Sciatic nerve (tissue), 2 donors: ENCODE measurements at regions not wholly inside any gene's neighbourhood (a gene's known extent, or its start where the extent isn't known, plus 50 kb on each side); places are given as distances from the start of the nearest gene placed in this dataset.
"Not testable (repeated sequence)": the region's sequence is repeated elsewhere in the genome, so short reads cannot be mapped to it uniquely, and the experiment has no call there.

Source experiments
- ATAC-seq: fragments of 200-7000 bp; cut with Tn5 transposase; one replicate; pipeline ENCODE4 v1.9.1; 2020; ENCODE audit warnings: mild to moderate bottlenecking, moderate library complexity
- DNase-seq: peaks from one replicate; pipeline ENCODE4 v3.0.0-alpha.2; 2020; ENCODE audit warnings: low spot score
- intact Hi-C: fragments of 100-400 bp; cut with DNase I; formaldehyde crosslinking; loops from one replicate; pipeline ENCODE4 v1.14.2; 2022
- donor health status: DM: no; HTN: no; CAD: no.
- donor health status: DM: no; HTN: no; CAD: no.

- intact Hi-C loops = no loop called here
- DNase-seq (no peak), ATAC-seq (no peak)
Observed at GRCh38 chrX:7552760-7553159, 290.2 kb upstream of the VCX start.

DNA sequence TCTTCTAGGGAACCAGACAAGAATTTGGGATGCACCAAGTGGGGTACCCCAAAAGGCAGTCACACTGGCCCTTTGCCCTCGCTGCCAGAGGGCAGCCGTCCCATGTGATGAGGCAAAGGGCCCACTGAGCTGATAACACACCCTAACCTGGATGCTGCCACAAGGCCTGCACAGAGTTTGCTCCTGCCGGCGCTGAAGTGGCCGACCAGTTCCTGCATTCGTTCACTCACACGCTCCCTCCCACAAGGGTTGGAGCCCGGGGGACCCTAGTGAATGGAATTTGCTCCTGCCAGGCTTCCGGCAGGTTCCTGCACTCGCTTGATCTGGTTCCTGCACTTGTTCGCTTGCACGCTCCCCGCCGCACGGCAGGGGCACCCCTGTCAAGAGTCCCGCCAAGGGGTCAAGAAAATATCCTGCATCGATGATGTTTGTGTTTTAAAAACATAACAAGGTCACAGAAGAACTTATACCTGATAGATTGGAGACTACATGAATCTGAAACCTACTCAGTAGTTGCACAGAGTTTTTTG, 296.4 kb upstream of the VCX start:
- ATAC-seq (no peak), DNase-seq (no peak)
- intact Hi-C loops = no loop called here

DNA sequence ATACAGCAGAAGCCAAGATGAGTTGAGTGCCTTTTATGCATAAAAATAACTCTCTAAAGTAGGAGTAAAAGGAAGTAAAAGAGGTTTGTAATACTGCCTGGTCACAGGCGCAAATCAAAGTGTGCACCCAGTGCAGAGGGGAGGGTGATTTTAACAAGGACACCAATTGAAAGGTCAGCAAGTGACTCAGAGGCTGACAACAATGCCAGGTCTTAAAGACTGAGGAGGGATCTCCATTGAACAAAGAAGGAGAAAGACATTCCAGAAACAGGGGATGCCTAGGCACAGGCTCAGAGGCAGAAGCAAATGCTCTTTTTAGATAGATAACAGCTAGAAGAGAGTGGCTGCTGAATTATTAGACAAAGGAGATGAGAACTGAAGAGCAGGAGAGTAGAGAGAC, 297.4 kb upstream of the VCX start:
- intact Hi-C loops = no loop called here
- no peak for DNase-seq
- ATAC-seq = no peak

- ATAC-seq = no peak
- no peak for DNase-seq
- intact Hi-C loops = no loop called here
Observed at GRCh38 chrX:7542587-7543380, 300.2 kb upstream of the VCX start.

DNA sequence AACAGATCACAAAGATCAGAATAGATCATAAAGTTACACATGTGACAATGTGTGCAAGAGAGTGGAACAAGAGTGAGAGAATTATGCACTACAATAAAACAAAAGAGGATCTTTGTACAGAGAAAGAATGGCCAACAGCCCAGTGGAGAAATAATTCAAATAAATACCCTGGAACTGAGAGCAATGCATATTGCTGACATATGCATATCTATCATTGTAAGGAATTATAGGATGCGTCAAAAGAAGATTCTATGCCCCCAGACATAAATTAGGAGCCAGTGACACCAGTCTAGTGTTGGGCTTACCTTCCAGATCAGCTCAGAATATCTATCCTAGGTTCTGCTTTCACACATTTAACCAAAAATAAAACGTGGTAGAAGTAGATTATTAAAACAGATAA, 320.1 kb upstream of the VCX start:
- DNase-seq (no peak), ATAC-seq (no peak)
- intact Hi-C loops = no loop called here

DNA sequence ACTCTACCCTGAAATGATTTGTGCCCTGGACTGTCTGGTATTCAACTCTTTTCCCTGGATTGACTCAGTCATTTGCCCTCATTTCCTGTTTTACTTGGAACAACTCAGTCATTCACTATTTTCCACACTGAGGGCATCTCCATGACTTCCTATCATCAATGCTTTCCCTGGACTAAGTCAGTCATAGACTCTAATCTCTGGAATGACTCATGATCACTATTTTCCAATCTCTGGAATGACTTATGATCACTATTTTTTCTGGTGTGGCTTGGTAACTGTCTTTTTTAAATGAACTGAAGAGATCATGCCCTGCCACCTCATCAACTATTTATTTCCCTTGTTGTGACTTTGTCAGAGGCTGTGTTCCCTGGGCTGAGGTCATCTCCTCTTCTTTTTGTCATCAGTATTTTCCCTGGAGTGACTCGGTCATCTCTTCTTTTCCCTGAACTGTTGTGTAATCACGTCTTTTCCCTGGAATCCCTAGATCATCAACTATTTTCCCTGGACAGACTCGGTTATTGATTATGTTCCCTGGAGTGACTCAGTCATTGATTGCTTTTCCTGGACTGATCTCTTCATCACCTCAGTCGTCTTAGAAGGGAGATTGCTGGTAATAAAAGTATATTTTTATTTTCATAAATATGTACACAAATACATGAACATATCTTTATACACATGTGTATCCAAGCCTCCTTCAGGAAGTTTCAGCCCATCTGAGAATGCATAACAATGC, 327.1 kb upstream of the VCX start:
- ATAC-seq (no peak), DNase-seq (no peak)
- intact Hi-C loops = no loop called here

GRCh38 chrX:7514871-7515599, 327.9 kb upstream of the VCX start:
- ATAC-seq = peak; percentile 46
- DNase-seq = no peak

DNA sequence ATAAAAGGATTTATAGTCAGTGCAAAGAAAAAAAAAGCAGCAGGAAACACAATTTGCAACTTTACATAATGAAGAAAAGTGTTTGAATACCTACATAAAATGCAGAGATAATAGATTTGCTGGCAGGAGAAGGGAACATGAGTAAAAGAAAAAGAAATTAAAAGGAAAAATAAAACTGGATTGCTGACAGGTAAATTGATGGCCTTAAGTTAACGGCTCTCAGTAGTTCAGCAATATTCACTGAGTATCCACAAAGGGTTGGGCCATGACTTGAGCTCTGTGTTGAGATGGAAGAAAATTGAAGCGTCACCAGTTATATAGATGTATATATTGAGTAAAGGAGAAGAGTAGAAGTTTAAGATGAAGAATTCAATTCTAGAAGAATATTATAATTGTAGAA, 330.1 kb upstream of the VCX start:
- no peak for DNase-seq
- ATAC-seq = no peak
- intact Hi-C loops = no loop called here

More at GRCh38 chrX:7514871-7515599, 327.9 kb upstream of the VCX start:
- intact Hi-C loops = no loop called here

DNA sequence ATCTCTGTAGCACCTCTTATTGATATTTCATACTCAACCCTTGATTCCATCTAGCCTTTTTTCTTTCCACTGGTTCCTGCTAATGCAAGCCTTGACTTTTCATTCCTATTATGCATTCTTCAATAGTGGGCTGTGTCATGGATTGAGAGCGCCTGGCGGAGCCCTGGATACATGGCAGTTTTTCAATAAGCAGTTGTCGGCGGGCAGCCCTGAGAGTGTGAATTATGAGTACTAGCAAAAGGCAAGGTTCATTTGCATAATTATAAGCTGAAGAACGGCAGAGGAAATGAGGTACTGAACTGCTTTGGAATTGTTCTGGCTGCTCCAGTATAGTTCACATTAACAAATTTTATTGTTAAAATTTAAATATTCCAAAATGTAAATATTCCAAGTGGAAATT, 339.7 kb upstream of the VCX start:
- ATAC-seq (no peak), DNase-seq (no peak)
- intact Hi-C loops = no loop called here

DNA sequence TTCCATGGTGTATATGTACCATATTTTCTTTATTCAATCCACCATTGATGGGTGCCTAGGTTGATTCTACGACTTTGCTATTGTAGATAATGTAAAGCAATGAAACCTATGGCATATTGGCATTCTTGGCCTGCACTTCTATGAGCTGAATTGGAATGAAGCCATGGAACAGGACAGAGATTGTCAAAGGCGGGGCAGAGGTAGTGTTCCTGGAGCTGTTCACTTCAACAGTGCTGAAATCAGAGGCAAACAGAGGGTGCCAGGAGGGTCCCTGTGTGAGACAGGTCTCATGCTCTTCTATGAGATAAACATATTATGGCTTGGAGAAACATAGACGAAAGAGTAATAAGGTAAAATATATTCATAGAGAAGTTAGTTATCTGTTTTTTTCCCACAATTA, 342.6 kb upstream of the VCX start:
- intact Hi-C loops = no loop called here

GRCh38 chrX:7486505-7486904, 338.6 kb upstream of the PUDP start:
- DNase-seq = no peak
- ATAC-seq = no peak
- intact Hi-C loops = no loop called here

More for the DNA sequence above, 342.6 kb upstream of the VCX start:
- DNase-seq (no peak), ATAC-seq (no peak)

- DNase-seq = no peak
- no peak for ATAC-seq
- intact Hi-C loops = no loop called here
Observed at GRCh38 chrX:7485061-7485460, 337.1 kb upstream of the PUDP start.

- DNase-seq (no peak), ATAC-seq (no peak)
- intact Hi-C loops = no loop called here
Observed at GRCh38 chrX:7480721-7481120, 332.8 kb upstream of the PUDP start.

DNA sequence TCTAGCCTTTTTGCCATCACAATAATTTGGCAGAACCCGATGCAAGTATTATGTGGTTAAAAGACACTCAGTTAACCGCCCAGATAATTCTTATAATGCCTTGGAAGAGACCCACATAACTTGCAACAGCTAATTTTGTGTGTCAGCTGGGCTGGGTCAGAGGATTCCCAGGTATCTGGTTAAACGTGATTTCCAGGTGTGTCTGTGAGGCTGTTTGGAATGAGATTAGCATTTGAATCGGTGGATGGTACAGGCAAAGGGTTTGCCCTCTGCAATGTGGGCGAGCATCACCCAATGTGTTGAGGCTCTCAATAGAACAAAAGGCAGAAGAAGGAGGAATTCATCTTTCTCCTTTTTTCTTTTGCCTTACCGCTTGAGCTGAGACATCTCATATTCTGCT, 314.2 kb upstream of the PUDP start:
- DNase-seq (no peak), ATAC-seq (no peak)
- intact Hi-C loops = no loop called here

GRCh38 chrX:7461051-7461450, 313.1 kb upstream of the PUDP start:
- intact Hi-C loops, DNase-seq, ATAC-seq: not testable (repeated sequence)

DNA sequence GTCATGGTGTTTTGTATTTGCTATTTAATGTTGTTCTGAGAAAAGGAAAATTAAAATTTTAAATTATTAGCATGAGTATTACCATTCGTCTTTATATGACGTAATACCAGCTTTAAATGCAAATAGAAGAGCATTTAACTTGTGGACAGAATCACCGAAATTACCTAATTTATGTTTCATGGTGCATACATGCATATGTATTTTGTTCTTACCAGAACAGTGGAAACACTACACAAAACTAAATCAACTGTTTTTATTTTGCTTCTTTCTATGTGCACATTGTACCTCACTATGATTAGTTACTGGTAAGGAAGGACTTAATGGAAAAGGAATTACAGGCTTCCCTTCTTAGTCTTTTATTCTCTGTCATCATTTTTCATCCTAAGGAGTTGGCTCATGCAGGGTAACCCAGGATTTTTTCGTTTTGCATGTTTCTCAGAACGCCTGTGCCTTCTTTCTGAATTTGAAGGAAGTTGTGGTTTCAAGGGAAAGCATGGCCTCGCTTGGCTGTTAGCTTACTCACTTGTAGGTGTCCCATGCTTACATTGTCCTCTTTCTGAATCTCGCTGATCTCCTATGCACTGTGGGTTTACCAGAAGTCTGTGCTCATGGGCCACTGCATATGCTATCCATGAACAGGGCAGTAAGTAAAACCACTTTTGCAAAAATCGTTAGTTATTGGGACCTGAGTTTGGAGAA, 300.0 kb upstream of the PUDP start:
- DNase-seq = no peak
- intact Hi-C loops = no loop called here
- ATAC-seq = no peak

DNA sequence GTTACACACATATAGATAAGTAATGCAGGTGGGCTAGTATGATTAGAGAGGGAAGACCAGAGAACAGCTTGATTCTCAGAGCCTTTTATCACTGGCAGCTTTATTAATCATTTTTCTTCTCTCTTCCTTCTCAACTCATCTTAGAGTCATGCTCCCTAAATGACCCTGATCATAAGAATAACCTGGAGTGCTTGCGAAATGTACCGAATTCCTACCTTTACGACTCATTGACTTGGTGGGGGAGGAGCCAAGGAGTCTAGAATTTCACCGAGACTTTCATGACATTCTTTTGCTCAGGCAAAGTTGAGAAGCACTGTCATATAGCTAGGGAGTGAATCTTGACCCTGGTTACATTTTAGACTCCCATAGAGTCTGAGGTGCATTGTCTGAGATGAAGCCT, 298.9 kb upstream of the PUDP start:
- DNase-seq (no peak), ATAC-seq (no peak)
- intact Hi-C loops = no loop called here

DNA sequence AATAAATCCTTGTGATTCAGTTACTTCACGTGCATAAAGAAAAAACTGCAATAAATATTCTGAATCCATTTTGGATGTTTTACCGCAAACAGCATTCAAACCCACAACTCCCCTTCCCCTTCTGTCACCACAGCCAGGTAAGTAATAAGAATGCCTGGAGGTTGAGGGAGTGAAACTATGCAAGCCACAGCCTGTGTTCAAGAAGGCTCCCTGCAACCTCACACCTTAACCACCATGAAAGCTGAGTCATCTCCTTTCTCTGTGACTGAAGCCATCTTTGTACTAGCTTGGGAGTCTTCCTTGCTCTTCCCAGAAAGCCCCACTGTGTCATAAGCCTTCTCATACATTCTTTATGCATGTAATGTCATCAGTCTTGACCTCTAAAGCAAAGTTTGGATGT, 297.0 kb upstream of the PUDP start:
- no peak for ATAC-seq
- intact Hi-C loops = no loop called here
- DNase-seq = no peak

GRCh38 chrX:7441586-7441985, 293.6 kb upstream of the PUDP start:
- intact Hi-C loops = no loop called here
- ATAC-seq (no peak), DNase-seq (no peak)
